ENCODE measurements at regions not wholly inside any gene's neighbourhood (a gene's known extent, or its start where the extent isn't known, plus 50 kb on each side); places are given as distances from the start of the nearest gene placed in this dataset.
A peak's percentile ranks its signal among the peaks of the same experiment; 100 is the strongest.
"Not testable (repeated sequence)": the region's sequence is repeated elsewhere in the genome, so short reads cannot be mapped to it uniquely, and the experiment has no call there.

GRCh38 chr7:97430006-97430405, 301.9 kb upstream of the TAC1 start:
- Mint-ChIP-seq H3K4me1 (peaks cover 8% of the 10 kb centered on the region), H3K27me3 (ENCODE audit: low read depth, poor library complexity) (no peaks in the 10 kb centered on the region), H3K27ac (no peak overlapping the region), H3K4me3 (no peak overlapping the region), H3K36me3 (ENCODE audit: low read depth) (no peaks in the 10 kb centered on the region), H3K9me3 (no peaks in the 10 kb centered on the region)
- no peak for DNase-seq
- no peak for TF ChIP-seq CTCF (IDR thresholded peaks at IDR 0.05)

DNA sequence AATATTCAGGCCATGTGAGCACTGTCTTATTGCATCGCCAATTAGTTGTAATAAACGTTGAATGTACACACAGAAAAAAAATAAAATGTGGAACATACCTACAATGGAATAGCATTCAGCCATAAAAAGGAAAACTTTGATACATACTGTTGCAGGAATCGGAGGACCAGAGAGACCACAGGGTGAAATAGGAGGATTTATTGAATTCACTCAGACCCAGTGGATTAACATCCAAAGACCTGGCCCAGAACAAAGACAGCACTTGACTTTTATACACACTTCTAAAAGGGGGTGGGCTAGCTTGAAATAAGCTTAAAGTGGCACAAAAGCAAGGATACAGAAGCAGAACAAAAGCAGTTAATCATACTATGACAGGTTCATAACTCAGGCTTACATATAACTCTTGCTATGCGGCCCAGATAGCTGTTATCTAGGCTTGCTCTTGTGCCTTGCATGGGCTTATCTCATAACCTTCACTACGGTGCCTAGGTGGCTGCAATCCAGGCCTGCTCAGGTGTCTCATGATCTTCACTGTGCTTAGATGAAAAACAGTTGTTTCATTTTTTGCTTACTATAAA, 292.2 kb upstream of the TAC1 start:
- peaks cover 53% of the 10 kb centered on the region for H3K9me3 Mint-ChIP-seq

GRCh38 chr7:97446361-97446760, 285.5 kb upstream of the TAC1 start:
- H3K27ac Mint-ChIP-seq = no peak overlapping the region
- H3K27me3 Mint-ChIP-seq (ENCODE audit: low read depth, poor library complexity) = peaks cover 5% of the 10 kb centered on the region
- H3K4me1 Mint-ChIP-seq = peaks cover 16% of the 10 kb centered on the region
- peaks cover 15% of the 10 kb centered on the region for H3K36me3 Mint-ChIP-seq (ENCODE audit: low read depth)
- DNase-seq = no peak
- no peak for TF ChIP-seq CTCF (IDR thresholded peaks at IDR 0.05)
- H3K4me3 Mint-ChIP-seq = no peak overlapping the region
- H3K9me3 Mint-ChIP-seq = peaks cover 34% of the 10 kb centered on the region

More for the DNA sequence above, 292.2 kb upstream of the TAC1 start:
- Mint-ChIP-seq H3K4me1 (no peaks in the 10 kb centered on the region), H3K27me3 (ENCODE audit: low read depth, poor library complexity) (no peaks in the 10 kb centered on the region), H3K4me3 (no peak overlapping the region), H3K36me3 (ENCODE audit: low read depth) (peaks cover 18% of the 10 kb centered on the region), H3K27ac (no peak overlapping the region)
- no peak for DNase-seq
- TF ChIP-seq CTCF (IDR thresholded peaks at IDR 0.05) = no peak

DNA sequence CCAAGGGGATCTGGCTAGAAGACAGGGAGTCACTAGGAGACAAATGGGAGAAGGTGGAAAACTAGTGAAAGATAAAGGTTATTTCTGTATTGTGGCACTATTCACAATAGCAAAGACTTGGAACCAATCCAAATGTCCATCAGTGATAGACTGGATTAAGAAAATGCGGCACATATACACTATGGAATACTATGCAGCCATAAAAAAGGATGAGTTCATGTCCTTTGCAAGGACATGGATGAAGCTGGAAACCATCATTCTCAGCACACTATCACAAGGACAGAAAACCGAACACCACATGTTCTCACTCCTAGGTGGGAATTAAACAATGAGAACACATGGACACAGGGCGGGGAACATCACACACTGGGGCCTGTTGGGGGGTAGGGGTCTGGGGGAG, 282.4 kb upstream of the TAC1 start:
- not testable (repeated sequence) for H3K27me3 Mint-ChIP-seq (ENCODE audit: low read depth, poor library complexity); DNase-seq

GRCh38 chr7:97450516-97450915, 281.4 kb upstream of the TAC1 start:
- DNase-seq = no peak
- Mint-ChIP-seq H3K4me1 (peaks cover 38% of the 10 kb centered on the region), H3K36me3 (ENCODE audit: low read depth) (peaks cover 11% of the 10 kb centered on the region), H3K27ac (no peak overlapping the region), H3K9me3 (peaks cover 21% of the 10 kb centered on the region), H3K27me3 (ENCODE audit: low read depth, poor library complexity) (peaks cover 5% of the 10 kb centered on the region), H3K4me3 (no peak overlapping the region)
- no peak for TF ChIP-seq CTCF (IDR thresholded peaks at IDR 0.05)

More for the DNA sequence above, 282.4 kb upstream of the TAC1 start:
- Mint-ChIP-seq H3K36me3 (ENCODE audit: low read depth) (peaks cover 11% of the 10 kb centered on the region), H3K4me1 (peaks cover 30% of the 10 kb centered on the region), H3K9me3 (peaks cover 21% of the 10 kb centered on the region)
- not testable (repeated sequence) for H3K4me3 Mint-ChIP-seq, H3K27ac Mint-ChIP-seq

GRCh38 chr7:97454636-97455035, 277.2 kb upstream of the TAC1 start:
- DNase-seq = no peak
- no peak for TF ChIP-seq CTCF (IDR thresholded peaks at IDR 0.05)
- Mint-ChIP-seq H3K27ac (peak overlapping the region; percentile 16), H3K4me3 (no peak overlapping the region), H3K9me3 (peaks cover 13% of the 10 kb centered on the region), H3K36me3 (ENCODE audit: low read depth) (peaks cover 4% of the 10 kb centered on the region), H3K4me1 (peaks cover 39% of the 10 kb centered on the region), H3K27me3 (ENCODE audit: low read depth, poor library complexity) (no peaks in the 10 kb centered on the region)
